ENCODE measurements at regions not wholly inside any gene's neighbourhood (a gene's known extent, or its start where the extent isn't known, plus 50 kb on each side); places are given as distances from the start of the nearest gene placed in this dataset.
"Not testable (repeated sequence)": the region's sequence is repeated elsewhere in the genome, so short reads cannot be mapped to it uniquely, and the experiment has no call there.

DNA sequence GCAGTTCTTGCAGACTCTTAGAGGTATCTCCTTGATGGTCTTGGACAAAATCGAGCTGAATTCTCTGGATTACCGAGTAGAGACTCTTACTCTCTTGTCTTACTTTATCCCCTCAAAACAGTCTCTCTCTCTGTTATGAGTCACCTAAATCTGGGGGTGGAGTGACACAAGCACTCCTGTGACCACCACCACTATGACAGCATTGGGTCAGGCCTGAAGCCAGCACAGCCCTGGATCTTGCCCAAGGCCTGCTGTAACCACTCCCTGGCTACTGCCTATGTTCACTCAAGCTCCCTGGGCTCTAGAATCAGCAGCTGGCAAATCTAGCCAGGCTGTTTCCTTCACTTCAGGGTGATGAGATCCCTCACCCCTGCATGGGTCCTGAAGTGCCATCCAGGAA, 662.5 kb downstream of the LUZP2 start:
- DNase-seq: no peak
- in situ Hi-C loops (cut with MboI; ENCODE audit: low pct_unique_long_range_greater_than_20kb, low sequenced_read_pairs): no loop called here

DNA sequence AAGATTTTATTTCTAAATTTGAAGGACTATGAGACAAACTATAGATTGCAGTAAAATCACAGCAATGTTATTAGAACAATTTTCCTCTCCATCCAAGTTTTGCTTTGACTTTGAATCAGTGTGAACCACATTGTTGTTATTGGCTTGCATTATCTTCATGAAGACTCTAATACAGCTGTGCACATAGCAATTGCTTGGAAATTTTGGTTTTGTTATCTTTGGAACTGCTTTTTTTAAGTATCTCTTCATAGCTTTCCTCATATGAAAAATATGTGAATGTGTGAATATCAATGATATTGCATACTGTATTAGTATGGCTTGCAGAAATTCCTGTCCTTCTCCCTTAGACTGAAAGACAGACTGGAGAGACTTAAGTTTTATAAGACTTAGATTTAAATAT, 666.6 kb downstream of the LUZP2 start:
- in situ Hi-C loops (cut with MboI; ENCODE audit: low pct_unique_long_range_greater_than_20kb, low sequenced_read_pairs): no loop called here
- no peak for DNase-seq

DNA sequence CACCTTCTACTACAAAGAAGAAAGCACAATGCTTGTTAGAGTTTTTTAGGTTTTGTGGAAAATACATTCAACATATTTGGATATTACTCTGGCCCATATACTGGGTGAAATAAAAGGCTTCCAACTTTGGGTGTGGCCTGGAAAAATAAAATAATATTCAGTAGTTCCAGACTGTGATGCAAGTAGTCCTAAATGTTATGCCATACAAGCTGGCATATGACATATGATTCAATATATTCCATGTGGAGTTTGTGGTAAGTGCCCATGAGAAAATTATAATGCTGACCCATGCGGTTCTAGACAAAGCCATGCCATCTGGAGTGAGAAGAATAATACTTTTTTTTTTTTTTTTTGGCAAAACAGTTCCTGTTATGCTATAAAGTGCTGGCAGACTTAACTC, 683.3 kb downstream of the LUZP2 start:
- no peak for DNase-seq
- in situ Hi-C loops (cut with MboI; ENCODE audit: low pct_unique_long_range_greater_than_20kb, low sequenced_read_pairs): no loop called here

DNA sequence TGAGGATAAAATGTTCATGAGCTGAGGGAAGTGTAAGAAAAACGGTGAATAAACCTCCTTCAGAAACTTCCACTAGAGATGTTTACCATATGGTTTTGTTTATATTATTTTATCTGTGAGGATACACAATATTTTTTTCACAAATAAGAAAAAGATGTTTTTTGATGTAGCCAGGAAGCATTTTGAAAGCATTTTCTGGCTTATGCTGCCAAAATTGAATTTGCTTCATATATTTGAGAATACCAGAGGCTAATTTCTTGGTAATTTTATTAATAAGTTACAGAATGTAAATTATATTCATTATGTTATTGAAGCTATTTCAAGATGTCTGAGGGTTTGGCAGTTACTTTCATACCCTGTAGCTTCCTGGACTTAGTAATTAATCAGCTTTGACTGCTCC, 686.6 kb downstream of the LUZP2 start:
- in situ Hi-C loops (cut with MboI; ENCODE audit: low pct_unique_long_range_greater_than_20kb, low sequenced_read_pairs): no loop called here
- DNase-seq: no peak

DNA sequence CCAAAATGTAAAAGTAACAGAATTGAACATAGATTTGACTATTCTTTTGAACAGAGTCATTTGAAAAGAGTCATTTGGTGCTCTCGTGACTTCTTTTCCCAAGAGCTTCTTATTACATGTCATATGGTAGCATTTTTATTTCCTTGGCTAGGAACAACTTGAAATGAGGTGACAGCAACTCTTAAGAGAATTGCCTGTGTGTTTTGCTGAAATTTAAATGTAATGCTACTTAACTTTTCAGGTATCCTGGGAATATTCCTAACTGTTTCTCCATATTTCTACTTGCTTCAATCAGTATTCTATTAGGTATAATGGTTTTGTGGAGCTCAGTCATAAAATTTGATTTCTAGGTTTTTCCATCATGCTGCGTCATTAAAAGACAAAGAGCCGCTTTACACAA, 700.7 kb downstream of the LUZP2 start:
- no peak for DNase-seq
- in situ Hi-C loops (cut with MboI; ENCODE audit: low pct_unique_long_range_greater_than_20kb, low sequenced_read_pairs): no loop called here

DNA sequence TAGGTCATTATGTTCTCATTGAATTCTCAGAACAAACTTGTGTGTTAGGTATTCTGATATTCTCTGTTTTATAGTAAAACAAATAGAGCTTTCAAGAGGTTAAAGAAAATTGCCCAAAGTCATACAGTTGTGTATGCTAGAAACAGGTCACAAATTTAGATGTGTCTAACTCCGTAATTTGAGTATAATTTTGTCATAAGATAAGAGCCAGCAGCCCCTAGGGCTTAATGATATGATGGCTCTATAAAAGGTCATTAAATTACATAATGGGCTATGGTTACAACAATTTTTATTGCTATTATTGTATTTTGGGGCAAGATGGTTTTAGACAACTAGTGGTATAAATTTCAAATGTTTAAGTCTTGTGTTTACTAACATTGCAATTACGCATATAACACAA, 701.9 kb downstream of the LUZP2 start:
- in situ Hi-C loops (cut with MboI; ENCODE audit: low pct_unique_long_range_greater_than_20kb, low sequenced_read_pairs): no loop called here
- no peak for DNase-seq

DNA sequence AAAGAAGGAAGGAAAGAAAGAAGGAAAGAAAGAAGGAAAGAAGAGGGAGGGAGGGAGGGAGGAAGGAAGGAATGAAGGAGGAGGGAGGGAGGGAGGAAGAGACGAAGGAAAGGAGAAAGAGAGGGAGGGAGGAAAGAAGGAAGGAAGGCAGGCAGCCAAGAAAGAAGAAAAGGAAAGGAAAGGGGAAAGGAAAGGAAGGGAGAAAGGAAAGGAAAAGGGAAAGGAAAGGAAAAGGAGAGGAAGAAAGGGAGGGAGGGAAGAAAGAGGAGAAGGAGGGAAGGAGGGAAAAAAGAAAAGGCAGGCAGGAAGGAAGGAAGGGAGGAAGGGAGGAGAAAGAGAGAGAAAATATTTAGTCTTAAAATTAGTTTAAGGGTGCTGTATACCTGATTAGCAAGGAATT, 704.1 kb downstream of the LUZP2 start:
- no peak for DNase-seq
- in situ Hi-C loops (cut with MboI; ENCODE audit: low pct_unique_long_range_greater_than_20kb, low sequenced_read_pairs): no loop called here

DNA sequence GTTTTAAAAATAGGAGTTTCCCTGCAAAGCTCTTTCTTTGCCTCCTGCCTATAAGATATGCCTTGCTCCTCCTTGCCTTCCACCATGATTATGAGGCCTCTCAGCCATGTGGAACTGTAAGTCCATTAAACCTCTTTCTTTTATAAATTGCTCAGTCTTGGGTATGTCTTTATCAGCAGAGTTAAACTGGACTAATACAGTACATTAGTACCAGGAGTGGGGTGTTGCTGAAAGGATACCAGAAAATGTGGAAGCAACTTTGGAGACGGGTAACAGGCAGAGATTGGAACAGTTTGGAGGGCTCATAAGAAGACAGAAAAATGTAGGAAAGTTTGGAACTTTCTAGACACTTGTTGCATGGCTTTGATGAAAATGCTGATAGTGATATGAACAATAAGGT, 709.9 kb downstream of the LUZP2 start:
- no peak for DNase-seq
- in situ Hi-C loops (cut with MboI; ENCODE audit: low pct_unique_long_range_greater_than_20kb, low sequenced_read_pairs): no loop called here

DNA sequence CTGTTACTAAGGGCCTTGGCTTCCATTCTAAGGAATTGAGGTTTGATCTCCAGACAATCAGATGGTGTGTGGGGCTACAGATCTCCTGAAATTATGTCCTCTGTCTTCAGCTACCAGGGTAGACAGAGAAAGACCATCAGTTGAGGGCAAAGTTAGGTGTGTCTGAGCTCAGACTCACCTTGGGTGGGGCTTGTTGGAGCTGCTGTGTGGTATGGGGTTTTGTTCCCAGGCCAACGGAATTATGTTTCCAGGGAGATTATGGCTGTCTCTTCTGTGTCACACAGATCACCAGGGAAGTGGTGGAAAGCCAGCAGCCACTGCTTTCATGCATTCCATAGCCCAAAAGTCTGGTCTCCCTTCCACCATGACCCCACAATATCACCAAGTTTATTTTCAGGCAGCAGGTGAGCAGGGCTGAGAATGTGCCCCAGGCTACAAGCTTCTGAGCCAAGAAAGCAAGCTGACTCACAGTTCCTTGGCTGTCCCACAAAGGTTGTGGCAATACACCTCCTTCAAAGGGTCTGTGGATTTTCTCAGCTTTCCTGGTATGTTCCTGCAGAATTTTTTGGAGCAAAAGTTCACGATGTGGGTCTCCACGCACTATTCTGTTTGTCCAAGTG, 714.9 kb downstream of the LUZP2 start:
- no peak for DNase-seq
- in situ Hi-C loops (cut with MboI; ENCODE audit: low pct_unique_long_range_greater_than_20kb, low sequenced_read_pairs): no loop called here

DNA sequence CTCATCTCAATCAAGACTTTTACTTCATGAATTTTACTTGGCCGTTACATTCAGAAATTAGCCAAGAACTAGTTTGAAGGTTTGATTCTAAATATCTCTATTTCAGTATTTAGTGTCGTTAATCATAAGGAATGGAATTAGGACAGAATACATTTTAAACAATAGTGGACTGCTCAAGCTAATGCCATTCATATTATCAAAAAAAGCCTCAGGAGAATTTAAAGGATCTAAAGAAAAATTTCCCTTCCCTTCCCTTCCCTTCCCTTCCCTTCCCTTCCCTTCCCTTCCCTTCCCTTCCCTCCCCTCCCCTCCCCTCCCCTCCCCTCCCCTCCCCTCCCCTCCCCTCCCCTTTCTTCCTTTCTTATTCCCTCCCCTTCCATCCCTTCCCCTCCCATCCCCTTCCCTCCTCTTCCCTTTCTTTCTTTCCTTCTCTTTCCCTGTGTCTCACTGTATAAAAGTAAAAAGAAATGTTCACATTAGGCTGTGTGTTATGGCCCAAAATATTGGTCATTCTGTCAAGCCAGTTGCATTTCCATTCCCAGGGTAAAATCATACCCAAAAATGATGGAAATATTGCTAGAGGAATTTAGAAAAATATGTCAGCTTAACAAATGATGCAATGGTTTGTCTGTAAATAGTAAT, 717.8 kb downstream of the LUZP2 start:
- no peak for DNase-seq
- in situ Hi-C loops (cut with MboI; ENCODE audit: low pct_unique_long_range_greater_than_20kb, low sequenced_read_pairs): no loop called here

DNA sequence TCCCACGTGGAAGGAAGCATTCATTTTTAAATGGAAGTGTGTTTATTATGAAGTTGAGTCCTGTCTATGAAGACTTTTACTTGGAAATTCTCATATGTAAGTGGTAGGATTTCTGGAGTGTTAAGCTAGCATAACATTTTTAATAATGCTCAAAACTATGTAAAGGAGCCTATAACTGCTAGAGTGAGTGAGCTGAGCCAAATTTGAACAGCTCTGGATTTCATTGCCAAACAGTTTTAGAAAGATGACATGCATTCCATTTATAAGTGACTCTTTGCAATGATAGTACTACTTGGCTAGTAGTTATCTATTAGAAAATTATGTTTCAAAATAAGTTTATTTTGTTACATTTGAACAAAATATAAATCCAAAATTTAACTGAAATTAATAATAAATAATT, 721.2 kb downstream of the LUZP2 start:
- DNase-seq: no peak
- in situ Hi-C loops (cut with MboI; ENCODE audit: low pct_unique_long_range_greater_than_20kb, low sequenced_read_pairs): no loop called here

DNA sequence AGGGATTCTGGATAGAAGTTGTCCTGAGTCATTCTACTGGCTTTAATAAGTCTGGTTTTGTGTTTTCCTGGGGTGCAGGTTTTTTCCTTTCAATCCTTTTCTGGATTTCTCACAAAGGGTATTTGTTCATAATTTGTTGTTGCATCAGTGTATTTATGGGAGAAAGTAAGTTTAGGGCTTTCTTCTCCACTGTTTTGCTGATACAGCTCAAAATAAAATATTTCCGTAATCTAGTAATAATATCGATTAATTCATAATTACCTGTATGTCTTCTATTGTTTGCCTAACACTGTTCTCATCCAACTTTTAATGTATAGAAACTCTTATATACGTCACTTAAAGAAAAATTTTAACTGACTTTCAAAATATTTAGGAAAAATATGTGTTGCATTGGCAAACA, 728.2 kb downstream of the LUZP2 start:
- no peak for DNase-seq
- in situ Hi-C loops (cut with MboI; ENCODE audit: low pct_unique_long_range_greater_than_20kb, low sequenced_read_pairs): no loop called here

DNA sequence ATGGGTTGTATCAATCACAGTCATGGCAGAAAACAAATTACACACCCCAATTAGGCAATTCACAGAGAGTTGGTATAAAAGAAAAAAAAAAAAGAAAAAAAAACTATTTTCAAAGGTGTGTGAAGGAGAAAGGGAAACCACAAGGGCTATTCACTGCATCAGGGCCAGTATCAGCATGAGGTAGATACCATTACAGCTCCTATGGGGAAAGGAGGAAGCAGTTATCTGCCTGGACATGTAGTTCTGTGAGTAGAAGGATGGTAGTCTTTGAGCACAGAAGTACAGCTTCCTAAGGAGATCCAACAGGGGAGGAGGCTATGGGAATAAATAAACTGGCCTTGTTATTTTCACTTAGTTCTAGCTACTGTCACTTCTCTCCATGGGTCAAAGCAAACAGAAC, 746.1 kb downstream of the LUZP2 start:
- in situ Hi-C loops (cut with MboI; ENCODE audit: low pct_unique_long_range_greater_than_20kb, low sequenced_read_pairs): no loop called here
- DNase-seq: no peak

DNA sequence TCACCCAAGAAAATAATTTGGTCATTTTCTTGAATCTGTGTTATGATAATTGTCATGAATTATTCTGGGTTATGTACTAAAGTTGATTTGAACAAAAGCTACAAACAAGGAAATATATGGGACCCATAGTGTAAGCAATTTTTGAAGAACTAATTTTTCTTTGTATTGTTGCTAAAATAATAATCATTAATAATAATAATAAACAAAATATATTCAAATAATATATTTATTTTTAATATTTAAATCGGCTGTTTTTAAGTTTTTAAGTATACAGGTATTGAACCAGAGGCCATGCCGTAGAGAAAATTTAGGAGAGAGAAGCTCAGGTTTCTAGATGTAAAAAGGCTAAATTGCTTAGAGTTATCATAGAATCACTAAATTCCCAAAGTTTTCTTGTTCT, 747.3 kb downstream of the LUZP2 start:
- in situ Hi-C loops (cut with MboI; ENCODE audit: low pct_unique_long_range_greater_than_20kb, low sequenced_read_pairs): no loop called here
- DNase-seq: no peak

DNA sequence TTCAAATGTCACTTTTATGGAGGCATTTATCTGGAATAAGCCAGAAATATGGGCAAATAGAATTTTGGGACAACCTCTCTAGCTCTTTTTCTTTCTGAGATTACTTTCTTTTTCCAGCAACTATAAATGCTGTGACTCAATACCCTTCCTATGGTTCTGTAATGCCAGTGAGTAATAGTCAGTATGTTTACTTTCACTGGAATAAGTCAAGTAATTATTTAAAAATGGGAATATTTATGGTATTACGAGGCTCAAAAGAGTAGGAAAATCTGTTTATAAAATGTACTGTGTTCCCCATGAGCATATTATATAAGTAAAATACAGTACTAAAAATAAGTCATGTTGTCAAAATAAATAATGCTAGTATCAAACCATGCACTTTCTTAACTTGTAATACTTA, 750.5 kb downstream of the LUZP2 start:
- in situ Hi-C loops (cut with MboI; ENCODE audit: low pct_unique_long_range_greater_than_20kb, low sequenced_read_pairs): no loop called here
- no peak for DNase-seq

DNA sequence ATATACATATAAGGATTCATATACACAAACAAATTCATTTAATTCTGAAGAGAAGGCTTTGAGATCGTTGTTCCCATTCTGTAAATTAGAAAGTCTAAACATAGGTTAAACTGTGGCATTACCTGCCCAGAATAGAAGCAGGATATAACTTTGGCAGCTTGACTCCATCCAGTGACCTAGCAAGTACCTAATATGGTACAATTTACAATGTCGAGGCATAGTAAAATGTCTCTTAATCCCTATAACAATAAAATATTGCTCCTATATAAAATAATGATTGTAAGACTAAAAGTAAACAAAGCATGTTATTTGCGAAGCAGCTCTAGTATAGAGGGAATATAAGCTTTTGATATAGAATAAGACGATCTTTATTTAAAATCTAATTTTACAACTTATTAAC, 756.0 kb downstream of the LUZP2 start:
- no peak for DNase-seq
- in situ Hi-C loops (cut with MboI; ENCODE audit: low pct_unique_long_range_greater_than_20kb, low sequenced_read_pairs): no loop called here

DNA sequence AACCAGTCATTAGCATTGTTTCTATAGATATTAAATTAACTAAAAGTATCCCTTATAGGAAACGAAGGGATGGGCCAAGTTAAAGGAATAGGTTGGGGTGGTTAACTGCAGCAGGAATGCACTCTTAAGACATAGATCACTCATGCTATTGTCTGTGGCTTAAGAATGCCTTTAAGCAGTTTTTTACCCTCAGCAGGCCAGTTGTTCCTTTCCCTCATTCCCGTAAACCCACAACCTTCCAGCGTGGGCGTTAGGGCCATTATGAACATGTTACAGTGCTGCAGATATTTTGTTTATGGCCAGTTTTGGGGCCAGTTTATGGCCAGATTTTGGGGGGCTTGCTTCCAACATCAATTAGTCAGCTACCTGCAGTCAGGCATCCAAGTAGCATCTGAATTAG, 767.0 kb downstream of the LUZP2 start:
- DNase-seq; in situ Hi-C loops (cut with MboI; ENCODE audit: low pct_unique_long_range_greater_than_20kb, low sequenced_read_pairs): not testable (repeated sequence)

DNA sequence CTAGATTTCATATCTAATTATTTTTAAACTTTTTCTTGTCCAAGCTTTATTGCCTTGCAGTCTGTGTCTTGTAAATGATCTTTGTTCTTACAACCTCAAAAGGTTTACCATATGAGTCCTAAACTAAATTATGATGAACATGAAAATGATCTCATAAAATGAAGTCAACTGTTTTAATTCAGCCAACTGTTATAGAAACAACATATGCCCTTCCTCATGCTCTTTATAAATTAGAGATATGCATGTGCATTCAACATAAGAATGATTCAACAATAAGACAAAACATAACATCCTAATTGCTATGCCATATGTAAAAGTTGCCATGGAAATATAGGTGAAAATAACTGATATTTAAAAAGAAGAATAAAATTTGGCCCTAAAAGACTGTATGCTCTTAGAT, 774.4 kb downstream of the LUZP2 start:
- in situ Hi-C loops (cut with MboI; ENCODE audit: low pct_unique_long_range_greater_than_20kb, low sequenced_read_pairs): no loop called here
- DNase-seq: no peak

DNA sequence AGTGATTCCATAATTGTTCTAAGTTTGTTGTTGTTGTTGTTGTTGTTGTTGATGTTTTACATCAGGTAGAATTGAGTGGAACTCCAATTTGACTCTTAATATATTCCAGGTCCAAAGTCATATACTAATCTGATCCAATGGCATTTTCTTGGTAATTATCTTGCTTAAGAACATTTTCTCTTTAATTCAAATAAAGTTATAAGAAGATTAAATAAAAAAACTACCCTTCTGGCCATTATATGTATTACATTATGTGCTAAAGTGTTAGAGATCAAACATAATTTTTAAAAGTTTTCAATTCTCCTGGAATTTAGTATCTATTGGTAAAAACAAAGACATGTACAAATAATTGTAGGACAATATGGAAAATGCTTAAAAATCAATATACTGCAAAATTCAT, 775.4 kb downstream of the LUZP2 start:
- no peak for DNase-seq
- in situ Hi-C loops (cut with MboI; ENCODE audit: low pct_unique_long_range_greater_than_20kb, low sequenced_read_pairs): no loop called here

DNA sequence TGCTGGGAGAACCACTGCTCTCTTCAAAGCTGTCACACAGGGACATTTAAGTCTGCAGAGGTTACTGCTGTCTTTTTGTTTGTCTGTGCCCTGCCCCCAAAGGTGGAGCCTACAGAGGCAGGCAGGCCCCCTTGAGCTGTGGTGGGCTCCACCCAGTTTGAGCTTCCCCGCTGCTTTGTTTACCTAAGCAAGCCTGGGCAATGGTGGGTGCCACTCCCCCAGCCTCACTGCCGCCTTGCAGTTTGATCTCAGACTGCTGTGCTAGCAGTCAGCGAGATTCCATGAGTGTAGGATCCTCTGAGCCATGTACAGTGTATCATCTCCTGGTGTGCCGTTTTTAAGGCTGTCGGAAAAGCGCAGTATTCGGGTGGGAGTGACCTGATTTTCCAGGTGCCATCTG, 784.0 kb downstream of the LUZP2 start:
- in situ Hi-C loops (cut with MboI; ENCODE audit: low pct_unique_long_range_greater_than_20kb, low sequenced_read_pairs); DNase-seq: not testable (repeated sequence)

DNA sequence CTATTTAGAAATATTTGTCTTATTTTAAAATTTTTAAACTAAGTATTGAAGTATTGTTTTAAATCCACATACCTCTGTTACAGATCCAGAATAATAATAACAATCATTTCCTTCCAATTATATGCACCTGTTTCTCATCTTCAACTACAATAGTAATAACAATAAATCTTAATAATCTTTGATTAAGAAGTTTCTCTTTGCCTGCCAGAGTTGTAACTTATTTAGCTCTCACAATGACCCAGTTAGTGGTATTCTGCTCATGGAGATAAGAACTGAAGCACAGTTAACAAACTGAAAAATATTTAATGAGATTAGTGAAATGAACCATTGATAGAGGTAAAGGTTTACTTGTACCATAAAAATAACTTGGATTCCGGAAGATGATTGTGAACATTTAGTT, 796.3 kb downstream of the LUZP2 start:
- DNase-seq: no peak
- in situ Hi-C loops (cut with MboI; ENCODE audit: low pct_unique_long_range_greater_than_20kb, low sequenced_read_pairs): no loop called here
